ENCODE measurements at regions not wholly inside any gene's neighbourhood (a gene's known extent, or its start where the extent isn't known, plus 50 kb on each side); places are given as distances from the start of the nearest gene placed in this dataset.
"Not testable (repeated sequence)": the region's sequence is repeated elsewhere in the genome, so short reads cannot be mapped to it uniquely, and the experiment has no call there.

DNA sequence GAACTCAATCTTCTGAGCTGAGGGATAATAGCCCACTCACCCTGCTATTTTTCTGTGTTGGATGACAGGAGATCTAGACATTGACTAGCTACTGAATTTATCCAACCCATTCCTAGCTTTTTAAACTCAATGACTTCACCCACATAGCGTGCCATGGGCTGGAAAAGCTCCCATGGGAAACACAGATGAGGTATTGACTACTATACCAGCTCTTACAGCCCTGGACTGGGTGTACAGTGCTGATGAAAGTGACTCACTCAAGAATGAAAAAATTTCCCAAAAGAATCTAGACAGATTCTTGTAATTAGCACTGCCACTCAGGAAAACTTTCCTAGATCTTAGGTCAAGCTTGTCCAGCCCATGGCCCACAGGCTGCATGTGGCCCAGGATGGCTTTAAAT lies 72.7 kb upstream of the NREP start:
- no peak for DNase-seq (ENCODE audit: low read depth, low spot score)

DNA sequence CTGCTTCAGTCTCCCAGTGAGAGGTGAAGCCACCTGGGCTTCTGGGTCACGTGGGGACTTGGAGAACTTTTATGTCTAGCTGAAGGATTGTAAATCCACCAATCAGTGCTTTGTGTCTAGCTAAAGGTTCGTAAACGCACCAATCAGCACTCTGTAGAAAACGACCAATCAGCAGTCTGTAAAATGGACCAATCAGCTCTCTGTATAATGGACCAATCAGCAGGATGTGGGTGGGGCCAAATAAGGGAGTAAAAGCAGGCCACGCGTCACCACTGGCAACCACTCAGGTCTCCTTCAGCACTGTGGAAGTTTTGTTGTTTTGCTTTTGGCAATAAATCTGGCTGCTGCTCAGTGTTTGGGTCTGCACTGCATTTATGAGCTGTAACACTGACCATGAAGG lies 69.1 kb upstream of the NREP start:
- DNase-seq (ENCODE audit: low read depth, low spot score), result no peak

- DNase-seq (ENCODE audit: low read depth, low spot score), result no peak
Observed at GRCh38 chr5:111820072-111820471, 63.1 kb upstream of the NREP start.

DNA sequence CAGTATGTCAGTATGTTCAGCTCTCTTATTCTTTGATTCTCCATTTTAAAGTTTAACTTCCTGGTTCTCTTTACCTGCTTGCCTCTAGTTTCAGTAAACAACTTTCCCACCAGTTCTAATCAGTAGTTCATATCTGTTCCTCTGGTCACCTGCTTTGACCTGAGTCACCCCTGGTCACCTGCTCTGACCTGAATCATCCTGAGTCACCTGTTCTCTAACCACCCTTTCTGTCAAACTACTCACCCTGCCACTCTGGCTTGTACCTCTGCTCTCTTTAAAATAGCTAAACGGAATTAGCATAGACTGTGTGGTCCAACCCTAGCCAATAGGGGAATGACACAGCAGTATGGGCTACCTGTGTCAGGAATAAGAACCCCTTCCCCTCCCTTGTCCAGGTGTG lies 62.0 kb upstream of the NREP start:
- DNase-seq (ENCODE audit: low read depth, low spot score), result not testable (repeated sequence)

GRCh38 chr5:111813537-111813936 lies 56.5 kb upstream of the NREP start:
- DNase-seq (ENCODE audit: low read depth, low spot score), result no peak

DNA sequence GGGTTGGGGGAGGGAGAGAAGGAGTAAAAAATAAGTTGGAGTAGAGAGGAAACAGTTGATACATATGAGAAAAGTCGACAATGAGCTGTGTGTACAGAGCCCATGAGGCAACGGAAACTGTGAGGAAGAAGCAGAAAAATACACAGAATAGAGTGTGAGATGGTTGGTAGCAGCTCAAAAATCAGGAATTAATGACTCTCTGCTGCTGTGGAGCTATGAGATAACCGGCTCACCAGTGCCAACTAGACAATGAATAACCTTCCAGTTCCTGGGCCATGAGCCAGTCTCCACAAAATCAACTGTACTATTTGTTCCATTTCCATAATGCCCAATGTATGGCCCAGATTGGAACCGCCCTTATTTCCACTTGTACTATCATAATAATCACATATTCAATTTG lies 53.1 kb upstream of the NREP start:
- DNase-seq (ENCODE audit: low read depth, low spot score), result peak; percentile 15

Data from pulmonary artery endothelial cell (primary cell).